Activated CD8-positive, alpha-beta memory T cell treated with anti-CD3 and anti-CD28 coated beads for 1 hour (primary cell): ENCODE measurements at regions not wholly inside any gene's neighbourhood (a gene's known extent, or its start where the extent isn't known, plus 50 kb on each side); places are given as distances from the start of the nearest gene placed in this dataset.

Experiments used
- DNase-seq, 2 donors: peaks; one replicate each; pipeline ENCODE4 v3.0.0-alpha.2; 2020; ENCODE audit warnings: low read depth in 1 of 2; ENCODE audit errors: extremely low read depth in 1 of 2

DNA sequence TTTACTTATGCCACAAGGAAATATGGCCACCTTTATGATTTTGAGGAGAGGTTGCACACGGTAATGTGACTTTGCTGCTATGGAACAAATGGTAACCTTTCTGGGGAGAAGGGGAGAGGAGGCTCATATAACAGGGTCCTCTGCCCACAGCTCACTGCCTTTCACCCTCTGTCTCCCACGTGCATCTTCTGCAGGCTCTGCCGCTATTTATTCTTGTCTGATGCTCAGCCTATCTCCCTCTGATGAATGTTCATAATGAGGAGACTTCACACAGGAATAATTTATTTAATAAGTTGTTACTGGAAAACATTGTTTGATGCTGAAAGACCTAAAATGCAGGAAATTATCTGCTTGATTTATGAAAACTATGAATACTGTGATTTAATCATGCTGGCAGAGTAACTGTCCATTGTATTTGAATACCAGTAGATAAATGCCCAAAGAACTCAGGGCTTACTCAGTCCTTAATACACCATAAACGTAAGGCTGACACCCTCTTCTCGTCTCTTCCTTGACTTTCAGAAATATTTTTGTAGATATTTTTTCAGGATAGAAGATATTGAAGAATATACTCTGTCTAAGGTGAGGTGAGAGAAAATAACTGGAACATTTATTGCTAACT lies 721.1 kb downstream of the QKI start:
- DNase-seq: no peak

DNA sequence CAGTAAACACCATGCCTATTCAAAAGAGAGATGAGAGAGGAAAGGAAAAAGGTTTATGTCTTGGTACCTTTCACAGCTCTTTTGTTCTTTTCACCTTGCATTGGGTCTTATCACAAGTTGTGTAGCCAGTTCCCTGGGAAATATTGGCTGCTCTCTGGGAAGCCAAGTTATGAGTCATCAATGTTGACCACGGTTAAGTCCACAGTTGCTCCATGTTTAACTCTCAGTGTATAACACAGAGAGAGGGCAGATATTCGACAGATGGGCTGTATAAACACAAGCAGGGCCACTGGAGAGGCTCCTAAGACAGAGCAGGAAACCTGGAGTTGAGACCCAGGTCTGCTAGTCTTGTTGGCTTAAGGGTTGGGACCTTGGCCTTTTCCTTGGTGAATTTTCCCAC lies 718.6 kb downstream of the QKI start:
- no peak for DNase-seq

GRCh38 chr6:164130585-164130984 lies 716.1 kb downstream of the QKI start:
- no peak for DNase-seq

- no peak for DNase-seq
These were observed 715.6 kb downstream of the QKI start for GRCh38 chr6:164130151-164130550.

GRCh38 chr6:164129218-164129617 lies 714.7 kb downstream of the QKI start:
- DNase-seq: no peak

- DNase-seq: no peak
These were observed 713.6 kb downstream of the QKI start for GRCh38 chr6:164128101-164128500.

DNA sequence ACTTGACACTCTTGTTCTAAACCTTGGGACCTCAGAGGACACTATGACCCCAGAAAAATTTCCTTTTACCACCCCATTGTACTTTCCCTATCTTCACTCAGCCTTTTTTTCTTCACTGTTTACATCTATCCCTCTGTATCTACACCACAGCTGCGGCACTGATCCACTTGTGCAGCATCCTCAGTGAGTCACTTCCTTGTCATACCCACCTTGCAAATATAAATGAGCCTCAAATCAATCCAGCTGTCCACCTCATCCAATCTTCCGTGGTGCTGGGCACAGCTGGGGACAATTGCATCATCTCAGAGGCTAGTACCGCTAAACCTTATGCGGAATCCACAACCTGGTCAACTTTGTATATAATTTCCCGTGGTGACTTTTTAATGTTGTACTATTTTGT lies 710.5 kb downstream of the QKI start:
- DNase-seq: no peak

GRCh38 chr6:164124473-164124872 lies 710.0 kb downstream of the QKI start:
- no peak for DNase-seq

GRCh38 chr6:164122109-164122508 lies 707.6 kb downstream of the QKI start:
- no peak for DNase-seq

DNA sequence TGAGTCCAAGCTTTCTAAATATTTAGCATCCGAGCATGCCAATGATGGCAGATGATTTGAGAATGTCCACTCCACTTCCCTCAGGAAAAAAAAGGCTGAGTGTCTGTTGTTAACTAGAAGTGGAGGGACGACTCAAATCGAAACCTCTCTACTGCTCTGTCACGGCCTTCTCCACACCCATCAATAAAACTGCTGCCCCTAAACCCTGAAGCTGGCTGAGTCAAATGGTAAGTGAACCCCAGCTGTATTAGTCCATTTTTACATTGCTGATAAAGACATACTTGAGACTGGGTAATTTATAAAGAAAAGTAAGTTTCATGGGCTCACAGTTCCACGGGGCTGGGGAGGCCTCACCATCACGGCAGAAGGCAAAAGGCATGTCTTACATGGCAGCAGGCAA lies 707.0 kb downstream of the QKI start:
- no peak for DNase-seq

GRCh38 chr6:164114651-164115050 lies 700.1 kb downstream of the QKI start:
- DNase-seq: no peak

- DNase-seq: no peak
These were observed 699.5 kb downstream of the QKI start for GRCh38 chr6:164114051-164114450.

GRCh38 chr6:164113637-164114036 lies 699.1 kb downstream of the QKI start:
- no peak for DNase-seq

- no peak for DNase-seq
These were observed 695.2 kb downstream of the QKI start for GRCh38 chr6:164109770-164110140.

GRCh38 chr6:164108869-164109769 lies 694.6 kb downstream of the QKI start:
- no peak for DNase-seq

DNA sequence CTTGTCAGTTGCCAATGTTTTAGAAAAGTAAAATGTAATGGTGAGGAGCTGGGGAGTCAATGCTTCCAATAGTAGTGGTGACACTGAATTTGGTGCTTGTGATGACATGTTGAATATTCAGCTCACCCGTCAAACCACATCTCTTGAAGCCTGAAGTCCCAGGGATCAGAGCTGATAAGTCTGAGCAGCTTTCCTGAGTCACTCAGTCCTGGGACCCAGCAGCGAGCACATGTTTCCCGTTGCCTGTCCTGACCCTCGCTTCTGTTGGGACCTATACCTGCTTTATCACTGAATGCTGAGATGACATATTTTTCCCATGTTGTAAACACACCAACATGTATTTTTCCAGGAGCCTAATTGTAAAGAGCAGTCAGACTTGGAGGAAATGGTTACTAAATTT lies 693.6 kb downstream of the QKI start:
- DNase-seq: no peak

- no peak for DNase-seq
These were observed 692.9 kb downstream of the QKI start for GRCh38 chr6:164107297-164107995.

DNA sequence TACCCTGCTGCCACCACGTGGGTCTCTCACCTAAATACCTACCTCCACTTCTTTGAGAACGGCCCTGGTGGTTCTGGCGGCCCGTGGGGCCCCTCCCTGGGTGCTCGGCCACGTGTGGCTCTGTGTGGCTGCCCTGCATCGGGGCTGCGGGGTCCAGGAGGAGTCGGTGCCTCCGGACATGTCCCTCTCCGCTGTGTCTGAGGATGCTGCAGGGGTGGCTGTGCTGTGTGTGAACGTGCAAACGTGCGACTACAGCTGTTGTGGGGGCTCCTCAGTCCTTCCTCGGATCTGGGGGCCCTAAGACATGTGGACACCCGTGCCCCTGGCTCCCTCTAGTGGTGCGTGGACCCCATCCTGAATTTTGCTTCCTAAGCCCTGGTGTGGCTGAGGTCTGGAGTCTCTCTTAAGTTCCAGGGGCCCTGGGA lies 691.8 kb downstream of the QKI start:
- DNase-seq: no peak

DNA sequence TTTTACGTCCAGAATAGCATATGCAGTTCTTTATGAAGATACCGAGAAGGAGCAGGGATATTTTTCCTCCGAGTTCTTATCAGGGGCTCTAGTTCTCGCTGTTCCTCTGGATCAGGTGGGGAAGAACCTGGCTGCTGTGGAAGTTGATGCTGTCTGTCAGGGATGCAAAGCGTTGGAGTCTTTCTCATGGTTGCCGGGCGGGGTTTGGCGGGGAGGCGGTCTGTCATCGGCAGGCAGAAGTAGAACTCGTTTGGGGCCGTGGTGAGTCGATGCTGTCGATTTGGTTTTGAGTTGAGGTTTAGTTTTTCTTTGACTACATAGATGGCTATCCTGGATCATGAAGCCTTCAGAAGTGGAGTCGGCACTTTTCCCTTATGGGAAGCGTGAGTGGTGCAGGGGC lies 691.2 kb downstream of the QKI start:
- DNase-seq: no peak

DNA sequence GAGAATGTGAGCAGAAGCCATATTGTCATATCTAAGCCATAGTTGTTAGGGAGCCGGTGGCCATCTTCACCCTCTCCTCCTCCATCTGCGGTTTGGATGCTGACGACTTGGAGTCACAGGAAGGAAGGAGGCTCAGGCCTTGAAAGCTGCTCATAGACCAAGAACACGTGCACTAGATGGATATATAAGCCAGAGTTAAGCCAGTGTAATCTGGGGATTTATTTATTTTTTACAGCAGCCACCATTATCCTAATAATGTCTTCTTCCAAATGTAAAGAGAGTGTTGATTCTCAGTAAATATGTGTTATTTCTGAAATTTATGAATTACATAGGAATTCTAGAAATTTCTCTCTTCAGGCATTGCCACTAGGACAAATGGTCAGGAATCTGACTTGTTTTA lies 689.9 kb downstream of the QKI start:
- DNase-seq: no peak

DNA sequence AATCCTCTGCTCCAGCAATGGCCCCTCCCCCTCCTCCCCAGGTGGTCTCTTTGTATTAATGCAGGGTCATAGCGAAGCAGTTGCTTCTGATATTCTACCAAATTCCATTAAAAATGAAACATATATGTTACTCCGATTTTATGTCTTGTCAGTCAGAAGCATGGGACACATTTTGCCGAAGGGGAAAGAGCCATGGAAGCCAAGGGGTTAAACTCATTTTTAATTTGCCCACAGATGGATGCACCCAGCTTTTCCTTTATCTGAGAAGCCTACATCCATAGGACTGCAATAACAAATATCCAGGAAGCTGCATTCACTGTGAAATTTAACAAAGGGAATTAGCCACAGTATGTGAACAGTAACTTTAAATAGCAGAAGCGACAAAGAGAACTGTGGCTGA lies 688.2 kb downstream of the QKI start:
- DNase-seq: no peak

DNA sequence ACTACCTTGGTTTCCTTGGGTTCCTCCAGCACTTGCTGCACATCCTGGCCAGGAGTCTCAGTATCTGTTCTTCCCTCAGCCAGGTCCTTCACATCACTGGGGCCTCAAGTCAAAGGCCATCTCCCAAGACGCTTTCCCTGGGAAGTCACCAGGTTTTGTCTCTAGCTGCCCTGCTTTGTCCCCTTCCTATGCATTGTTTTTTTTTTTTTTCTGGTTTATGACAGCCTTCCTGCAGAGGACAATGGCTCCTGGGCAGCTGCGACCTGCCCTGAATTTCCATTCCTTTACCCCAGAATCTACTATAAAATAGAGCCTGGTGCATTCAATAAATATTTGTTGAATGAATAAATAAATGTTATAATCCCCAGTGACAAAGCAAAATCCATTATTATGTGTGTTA lies 687.3 kb downstream of the QKI start:
- no peak for DNase-seq
